Neuronal stem cell (in vitro differentiated cells): ENCODE measurements at regions not wholly inside any gene's neighbourhood (a gene's known extent, or its start where the extent isn't known, plus 50 kb on each side); places are given as distances from the start of the nearest gene placed in this dataset.

ENCODE experiments used
- DNase-seq: peaks from one replicate; pipeline ENCODE4 v3.0.0-alpha.2; 2013; ENCODE audit warnings: low spot score
- H2AFZ ChIP-seq: one replicate; pipeline ENCODE4 v1.6.1; 2013; ENCODE audit warnings: mild to moderate bottlenecking, low read length, inconsistent platforms
- H2AK5ac ChIP-seq: 2 replicates; pipeline ENCODE4 v1.6.1; 2013; ENCODE audit warnings: low read depth, mild to moderate bottlenecking, inconsistent platforms, low read length, moderate library complexity, mixed read lengths
- H2BK120ac ChIP-seq: 2 replicates; pipeline ENCODE4 v1.6.1; 2013; ENCODE audit warnings: low read depth, mild to moderate bottlenecking, inconsistent platforms, low read length, moderate library complexity, mixed read lengths
- H2BK12ac ChIP-seq: one replicate; pipeline ENCODE4 v1.6.1; 2013; ENCODE audit warnings: low read length, inconsistent platforms
- H2BK15ac ChIP-seq: 2 replicates; pipeline ENCODE4 v1.6.1; 2013; ENCODE audit warnings: mild to moderate bottlenecking, low read length, inconsistent platforms, mixed read lengths
- H2BK5ac ChIP-seq: one replicate; pipeline ENCODE4 v1.6.1; 2013; ENCODE audit warnings: inconsistent platforms, mild to moderate bottlenecking, low read length, moderate library complexity
- H3K14ac ChIP-seq: one replicate; pipeline ENCODE4 v1.6.1; 2013; ENCODE audit warnings: low read length, inconsistent platforms
- H3K18ac ChIP-seq: 2 replicates; pipeline ENCODE4 v1.6.1; 2013; ENCODE audit warnings: low read length, inconsistent platforms
- H3K23ac ChIP-seq: 2 replicates; pipeline ENCODE4 v1.6.1; 2013; ENCODE audit warnings: low read depth, mild to moderate bottlenecking, mixed read lengths, low read length, inconsistent platforms; ENCODE audit not compliant: poor library complexity
- H3K27ac ChIP-seq: replicated peaks from 3 replicates; pipeline ENCODE4 v1.5.1; 2013; ENCODE audit warnings: low read length, inconsistent platforms
- H3K27me3 ChIP-seq, 3 experiments: 2 replicates each; pipeline ENCODE4 v1.6.1; 2013; ENCODE audit warnings: low read length in 3 of 3, mild to moderate bottlenecking in 2 of 3, inconsistent platforms in 1 of 3, low read depth in 1 of 3, mixed read lengths in 1 of 3, moderate library complexity in 1 of 3; ENCODE audit not compliant: control insufficient read depth in 3 of 3, insufficient read depth in 3 of 3
- H3K36me3 ChIP-seq, 2 donors: replicated peaks in 1 of 2; 2 replicates each; pipeline ENCODE4 v1.6.1; 2013; ENCODE audit warnings: low read length in 2 of 2; ENCODE audit not compliant: control insufficient read depth in 2 of 2, insufficient read depth in 2 of 2
- H3K4ac ChIP-seq: 2 replicates; pipeline ENCODE4 v1.6.1; 2013; ENCODE audit warnings: inconsistent platforms, mild to moderate bottlenecking, low read length, moderate library complexity
- H3K4me1 ChIP-seq, 2 donors: 1 replicate in 1 of 2; 2 replicates in 1 of 2; pipeline ENCODE4 v1.6.1; 2013; ENCODE audit warnings: low read length in 2 of 2, low read depth in 1 of 2; ENCODE audit not compliant: control insufficient read depth in 2 of 2, insufficient read depth in 1 of 2
- H3K4me2 ChIP-seq: one replicate; pipeline ENCODE4 v1.6.1; 2013; ENCODE audit warnings: mild to moderate bottlenecking, low read length, inconsistent platforms; ENCODE audit not compliant: insufficient read depth, poor library complexity, severe bottlenecking
- H3K4me3 ChIP-seq, 2 donors: 2 replicates each; pipeline ENCODE4 v1.5.1; 2013; ENCODE audit warnings: low read length in 2 of 2, mild to moderate bottlenecking in 2 of 2, inconsistent platforms in 1 of 2, moderate library complexity in 1 of 2
- H3K79me1 ChIP-seq: one replicate; pipeline ENCODE4 v1.6.1; 2013; ENCODE audit warnings: low read depth, mild to moderate bottlenecking, inconsistent platforms, low read length, moderate library complexity
- H3K9ac ChIP-seq: one replicate; pipeline ENCODE4 v1.6.1; 2013; ENCODE audit warnings: mild to moderate bottlenecking, low read depth, low read length, inconsistent platforms; ENCODE audit not compliant: poor library complexity
- H3K9me3 ChIP-seq, 2 donors: replicated peaks in 1 of 2; 2 replicates each; pipeline versions ENCODE3 to v1.6.1; 2013; ENCODE audit warnings: low read length in 2 of 2, mild to moderate bottlenecking in 2 of 2, inconsistent platforms in 1 of 2, low read depth in 1 of 2, mixed read lengths in 1 of 2, moderate library complexity in 1 of 2; ENCODE audit not compliant: control insufficient read depth in 2 of 2, insufficient read depth in 1 of 2
- H4K8ac ChIP-seq: one replicate; pipeline ENCODE4 v1.6.1; 2013; ENCODE audit warnings: low read depth, mild to moderate bottlenecking, inconsistent platforms, low read length, moderate library complexity
- H4K91ac ChIP-seq: one replicate; pipeline ENCODE4 v1.6.1; 2013; ENCODE audit warnings: low read length, low read depth, mild to moderate bottlenecking, inconsistent platforms; ENCODE audit not compliant: poor library complexity
- WGBS, 2 donors: extraction: QIAGEN DNeasy Blood & Tissue Kit; methylation state at CpG; one replicate each; pipeline ENCODE4 v1.1.7; 2013; ENCODE audit warnings: missing lambda C conversion rate in 2 of 2, mixed read lengths in 1 of 2; ENCODE audit not compliant: insufficient read length in 2 of 2, insufficient replicate concordance in 1 of 2; ENCODE audit errors: extremely low coverage in 2 of 2; 5-methylcytosine and 5-hydroxymethylcytosine counted together

GRCh38 chr1:29695803-29696202 lies 459.5 kb downstream of the PTPRU start:
- H3K18ac ChIP-seq: no peak overlapping the region
- H3K79me1 ChIP-seq: no peaks in the 10 kb centered on the region
- H3K4ac ChIP-seq: no peak overlapping the region
- no peak overlapping the region for H4K8ac ChIP-seq
- H3K27ac ChIP-seq: no peak overlapping the region
- H2BK120ac ChIP-seq: no peak overlapping the region
- no peak overlapping the region for H3K4me2 ChIP-seq
- no CpG with 5 or more reads among the region's 5 CpGs for WGBS, 2 donors
- no peak overlapping the region for H4K91ac ChIP-seq
- H3K9ac ChIP-seq: no peak overlapping the region
- H3K23ac ChIP-seq: no peak overlapping the region
- H3K4me3 ChIP-seq: no peak overlapping the region
- H2BK5ac ChIP-seq: no peak overlapping the region
- DNase-seq: no peak
- H3K36me3 ChIP-seq: no peaks in the 10 kb centered on the region
- H2BK15ac ChIP-seq: no peak overlapping the region
- peaks cover 0 to 8% of the 10 kb centered on the region in 2 donors for H3K4me1 ChIP-seq
- no peak overlapping the region for H2AK5ac ChIP-seq
- no peak overlapping the region for H2BK12ac ChIP-seq
- H3K14ac ChIP-seq: no peak overlapping the region
- no peak overlapping the region for H2AFZ ChIP-seq
- peaks cover 0 to 3% of the 10 kb centered on the region in 2 donors for H3K9me3 ChIP-seq
- no peaks in the 10 kb centered on the region for H3K27me3 ChIP-seq

GRCh38 chr1:29695036-29695435 lies 458.7 kb downstream of the PTPRU start:
- no peak overlapping the region for H2BK15ac ChIP-seq

GRCh38 chr1:29691499-29691898 lies 455.2 kb downstream of the PTPRU start:
- Histone ChIP-seq H3K14ac (no peak overlapping the region), H3K4me1 (peaks cover 3 to 6% of the 10 kb centered on the region in 2 donors), H3K23ac (no peak overlapping the region), H3K18ac (no peak overlapping the region), H2AFZ (no peak overlapping the region), H2BK120ac (no peak overlapping the region), H3K79me1 (no peaks in the 10 kb centered on the region), H3K9me3 (peaks cover 0 to 3% of the 10 kb centered on the region in 2 donors), H2BK12ac (no peak overlapping the region), H2AK5ac (no peak overlapping the region), H3K4ac (no peak overlapping the region), H3K27me3 (no peaks in the 10 kb centered on the region), H2BK15ac (no peak overlapping the region), H4K91ac (no peak overlapping the region), H3K4me3 (no peak overlapping the region), H3K4me2 (no peak overlapping the region), H3K9ac (no peak overlapping the region), H2BK5ac (no peak overlapping the region), H3K36me3 (no peaks in the 10 kb centered on the region), H4K8ac (no peak overlapping the region), H3K27ac (no peak overlapping the region)
- no peak for DNase-seq
- no CpG with 5 or more reads among the region's 5 CpGs for WGBS, 2 donors

More at GRCh38 chr1:29695036-29695435, 458.7 kb downstream of the PTPRU start:
- no peak overlapping the region for H3K27ac ChIP-seq
- peak overlapping the region; percentile 50 for H3K14ac ChIP-seq
- no peak overlapping the region for H4K91ac ChIP-seq
- H2BK12ac ChIP-seq: no peak overlapping the region
- no peaks in the 10 kb centered on the region for H3K36me3 ChIP-seq
- H3K79me1 ChIP-seq: no peaks in the 10 kb centered on the region
- no peak for DNase-seq
- H2AFZ ChIP-seq: no peak overlapping the region
- no peak overlapping the region for H3K4me2 ChIP-seq
- H2BK5ac ChIP-seq: no peak overlapping the region
- H3K9me3 ChIP-seq: peaks cover 0 to 3% of the 10 kb centered on the region in 2 donors
- no peak overlapping the region for H3K4ac ChIP-seq
- no peak overlapping the region for H3K9ac ChIP-seq
- no peak overlapping the region for H3K4me3 ChIP-seq
- no peak overlapping the region for H4K8ac ChIP-seq
- H3K27me3 ChIP-seq: no peaks in the 10 kb centered on the region
- H2BK120ac ChIP-seq: peak overlapping the region; percentile 3
- peaks cover 0 to 5% of the 10 kb centered on the region in 2 donors for H3K4me1 ChIP-seq
- no CpG with 5 or more reads among the region's 3 CpGs for WGBS, 2 donors
- no peak overlapping the region for H3K18ac ChIP-seq
- peak overlapping the region; percentile 67 for H2AK5ac ChIP-seq
- no peak overlapping the region for H3K23ac ChIP-seq

GRCh38 chr1:29690156-29690555 lies 453.8 kb downstream of the PTPRU start:
- H3K14ac ChIP-seq: no peak overlapping the region
- H2BK12ac ChIP-seq: no peak overlapping the region
- H4K91ac ChIP-seq: no peak overlapping the region
- peak overlapping the region; percentile 22 for H3K18ac ChIP-seq
- peaks cover 3 to 6% of the 10 kb centered on the region in 2 donors for H3K4me1 ChIP-seq
- H3K79me1 ChIP-seq: no peaks in the 10 kb centered on the region
- H3K27me3 ChIP-seq: no peaks in the 10 kb centered on the region
- H2BK120ac ChIP-seq: no peak overlapping the region
- H3K4me3 ChIP-seq: no peak overlapping the region
- no peak overlapping the region for H2AFZ ChIP-seq
- no peak overlapping the region for H3K9ac ChIP-seq
- peaks cover 0 to 3% of the 10 kb centered on the region in 2 donors for H3K9me3 ChIP-seq
- no peak overlapping the region for H4K8ac ChIP-seq
- no CpG with 5 or more reads among the region's 9 CpGs for whole genome bisulfite sequencing, 2 donors
- H2BK15ac ChIP-seq: no peak overlapping the region
- H3K36me3 ChIP-seq: no peaks in the 10 kb centered on the region
- H3K23ac ChIP-seq: no peak overlapping the region
- H3K4ac ChIP-seq: no peak overlapping the region
- no peak for DNase-seq
- no peak overlapping the region for H3K4me2 ChIP-seq
- H2BK5ac ChIP-seq: no peak overlapping the region
- H2AK5ac ChIP-seq: no peak overlapping the region
- H3K27ac ChIP-seq: no peak overlapping the region
